ENCODE measurements at regions not wholly inside any gene's neighbourhood (a gene's known extent, or its start where the extent isn't known, plus 50 kb on each side); places are given as distances from the start of the nearest gene placed in this dataset.

DNA sequence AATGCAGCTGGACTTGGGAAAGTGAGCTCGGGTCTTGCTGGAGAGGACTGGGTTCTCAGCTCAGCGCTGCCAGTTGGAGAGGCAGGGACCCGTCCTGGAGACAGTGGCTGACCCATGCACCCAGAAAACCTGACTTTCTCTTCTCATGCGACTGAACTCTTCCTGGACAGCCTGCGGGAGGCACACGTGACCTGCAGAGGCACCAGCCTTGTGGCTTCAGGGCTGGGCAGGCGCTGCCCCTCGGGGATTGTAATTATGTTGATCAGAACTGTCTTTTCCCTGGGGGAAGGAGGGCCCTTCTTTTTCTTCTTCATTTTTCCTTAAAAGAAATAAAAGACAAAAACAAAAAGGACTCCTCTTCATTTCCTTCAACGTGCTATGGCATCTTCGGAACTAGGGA, 198.1 kb downstream of the VAPA start:
- ChIA-PET CTCF (no interaction called here), POLR2A (no interaction called here), RAD21 (ENCODE audit: low non-redundant PET in 1 of 2, low total read pairs in 2 of 2, uncharacterized antibody in 2 of 2, unreplicated experiment in 2 of 2) (no interaction called here)
- Histone ChIP-seq H3K9me2 (ENCODE audit: insufficient read depth) (no peaks in the 10 kb centered on the region), H3K9me3 (ENCODE audit: control insufficient read depth in 1 of 2, insufficient read depth in 1 of 2, low read depth in 1 of 2, low read length in 2 of 2) (no peaks in the 10 kb centered on the region), H4K20me1 (ENCODE audit: insufficient read depth) (no peaks in the 10 kb centered on the region), H3K36me3 (ENCODE audit: control insufficient read depth in 1 of 2, insufficient read depth in 2 of 2, low read length in 2 of 2) (no peaks in the 10 kb centered on the region), H2AFZ (ENCODE audit: low read depth, low read length, poor library complexity, severe bottlenecking) (no peak overlapping the region), H3K9ac (ENCODE audit: low read length) (no peak overlapping the region), H3K79me2 (ENCODE audit: insufficient read depth, low read length) (no peaks in the 10 kb centered on the region), H3K4me3 (replicated peaks in 1 of 2; ENCODE audit: low read depth in 1 of 2, low read length in 2 of 2) (no peak overlapping the region), H3K27me3 (ENCODE audit: insufficient read depth, low read length) (0 out of 2 replicates have a peak, but pooled peaks cover 4% of the 10 kb centered on the region), H3K4me2 (ENCODE audit: low read length) (no peak overlapping the region), H3K27ac (ENCODE audit: low read depth, low read length) (no peak overlapping the region), H3K4me1 (ENCODE audit: control insufficient read depth in 1 of 2, insufficient read depth in 2 of 2, low read length in 2 of 2) (no peaks in the 10 kb centered on the region)
- TF ChIP-seq POLR2AphosphoS5 (IDR thresholded peaks at IDR 0.05; ENCODE audit: low read depth, low read length): no peak
- TF ChIP-seq ZFX (IDR thresholded peaks at IDR 0.05): no peak
- TF ChIP-seq SRF (IDR thresholded peaks at IDR 0.05; ENCODE audit: low read depth): no peak
- no peak for TF ChIP-seq POLR2A (IDR thresholded peaks at IDR 0.05; ENCODE audit: borderline replicate concordance, extremely low read depth, insufficient read depth, insufficient read length)
- TF ChIP-seq JUND (IDR thresholded peaks at IDR 0.05): no peak
- TF ChIP-seq EZH2phosphoT487 (IDR thresholded peaks at IDR 0.05; ENCODE audit: borderline replicate concordance): no peak
- TF ChIP-seq, protein P1, sequence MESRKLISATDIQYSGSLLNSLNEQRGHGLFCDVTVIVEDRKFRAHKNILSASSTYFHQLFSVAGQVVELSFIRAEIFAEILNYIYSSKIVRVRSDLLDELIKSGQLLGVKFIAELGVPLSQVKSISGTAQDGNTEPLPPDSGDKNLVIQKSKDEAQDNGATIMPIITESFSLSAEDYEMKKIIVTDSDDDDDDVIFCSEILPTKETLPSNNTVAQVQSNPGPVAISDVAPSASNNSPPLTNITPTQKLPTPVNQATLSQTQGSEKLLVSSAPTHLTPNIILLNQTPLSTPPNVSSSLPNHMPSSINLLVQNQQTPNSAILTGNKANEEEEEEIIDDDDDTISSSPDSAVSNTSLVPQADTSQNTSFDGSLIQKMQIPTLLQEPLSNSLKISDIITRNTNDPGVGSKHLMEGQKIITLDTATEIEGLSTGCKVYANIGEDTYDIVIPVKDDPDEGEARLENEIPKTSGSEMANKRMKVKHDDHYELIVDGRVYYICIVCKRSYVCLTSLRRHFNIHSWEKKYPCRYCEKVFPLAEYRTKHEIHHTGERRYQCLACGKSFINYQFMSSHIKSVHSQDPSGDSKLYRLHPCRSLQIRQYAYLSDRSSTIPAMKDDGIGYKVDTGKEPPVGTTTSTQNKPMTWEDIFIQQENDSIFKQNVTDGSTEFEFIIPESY (IDR thresholded peaks at IDR 0.05; ENCODE audit: extremely low read depth, insufficient replicate concordance, low read length): no peak
- intact Hi-C loops (cut with micrococcal nuclease): no loop called here
- ATAC-seq (no peak), DNase-seq (ENCODE audit: low read depth, low spot score) (no peak)
- no TSS peak for BruUV-seq (replicated peaks)

DNA sequence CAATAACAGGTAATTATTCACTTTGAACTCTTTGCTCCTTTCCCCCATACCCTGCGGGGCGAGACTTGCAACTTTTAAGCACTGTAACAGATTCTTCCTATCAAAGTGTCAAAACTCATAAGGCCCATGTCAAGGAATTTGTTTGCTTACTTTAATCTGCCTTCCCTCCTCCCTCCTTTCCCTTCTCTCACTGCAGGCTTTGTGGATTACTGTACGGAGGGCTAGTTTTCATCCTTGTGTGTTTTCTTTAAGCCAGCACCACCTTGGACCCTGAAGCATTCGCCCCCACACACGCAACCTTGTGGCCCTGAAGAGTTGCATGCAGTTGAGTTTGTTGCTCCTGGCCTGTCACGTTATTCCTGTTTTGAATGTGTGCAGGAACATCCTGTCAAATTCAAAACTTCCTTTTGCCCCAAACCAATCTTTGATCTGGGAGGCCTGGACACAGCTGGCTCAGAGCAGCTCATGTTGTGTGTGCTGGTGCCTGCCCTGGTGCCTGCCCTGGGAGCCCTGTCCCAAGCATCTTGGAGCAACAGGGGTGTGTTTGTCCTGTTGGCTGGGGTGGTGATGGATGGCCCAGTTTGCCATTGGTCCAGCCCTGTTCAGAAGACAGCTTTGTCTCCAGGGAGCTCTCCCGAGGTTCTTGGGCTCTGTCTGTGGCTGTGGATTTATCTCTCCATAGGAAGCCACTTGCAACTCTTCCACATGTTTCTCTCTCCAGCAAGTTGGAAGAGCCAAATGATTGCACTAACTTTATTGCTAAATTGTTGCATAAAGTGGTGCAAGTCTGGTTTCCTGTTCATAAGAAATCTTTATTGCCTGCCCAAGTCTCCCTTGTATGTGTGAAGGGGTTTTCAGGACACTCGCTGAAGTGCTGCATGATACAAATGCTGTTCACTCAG, 199.6 kb downstream of the VAPA start:
- Histone ChIP-seq H2AFZ (ENCODE audit: low read depth, low read length, poor library complexity, severe bottlenecking) (no peak overlapping the region), H3K9ac (ENCODE audit: low read length) (no peak overlapping the region), H3K9me2 (ENCODE audit: insufficient read depth) (no peaks in the 10 kb centered on the region), H3K4me1 (ENCODE audit: control insufficient read depth in 1 of 2, insufficient read depth in 2 of 2, low read length in 2 of 2) (no peaks in the 10 kb centered on the region), H3K4me2 (ENCODE audit: low read length) (no peak overlapping the region), H3K79me2 (ENCODE audit: insufficient read depth, low read length) (no peaks in the 10 kb centered on the region), H3K36me3 (ENCODE audit: control insufficient read depth in 1 of 2, insufficient read depth in 2 of 2, low read length in 2 of 2) (no peaks in the 10 kb centered on the region), H4K20me1 (ENCODE audit: insufficient read depth) (no peaks in the 10 kb centered on the region), H3K27me3 (ENCODE audit: insufficient read depth, low read length) (peaks cover 8% of the 10 kb centered on the region; the same call in 1 of the 2 replicates), H3K27ac (ENCODE audit: low read depth, low read length) (no peak overlapping the region), H3K9me3 (ENCODE audit: control insufficient read depth in 1 of 2, insufficient read depth in 1 of 2, low read depth in 1 of 2, low read length in 2 of 2) (no peaks in the 10 kb centered on the region), H3K4me3 (replicated peaks in 1 of 2; ENCODE audit: low read depth in 1 of 2, low read length in 2 of 2) (no peak overlapping the region)
- no TSS peak for BruUV-seq (replicated peaks)
- POLR2A ChIA-PET: no interaction called here
- no peak for ATAC-seq
- DNase-seq (ENCODE audit: low read depth, low spot score): no peak
- intact Hi-C loops (cut with micrococcal nuclease): no loop called here
- RAD21 ChIA-PET (ENCODE audit: low non-redundant PET in 1 of 2, low total read pairs in 2 of 2, uncharacterized antibody in 2 of 2, unreplicated experiment in 2 of 2): no interaction called here
- CTCF ChIA-PET: no interaction called here
- TF ChIP-seq YY1 (IDR thresholded peaks at IDR 0.05; ENCODE audit: extremely low read depth, insufficient replicate concordance, low read depth, low read length) (no peak), SP1 (IDR thresholded peaks at IDR 0.05; ENCODE audit: low read depth) (no peak), MAX (IDR thresholded peaks at IDR 0.05) (no peak), ZFX (IDR thresholded peaks at IDR 0.05) (no peak), RAD21 (IDR thresholded peaks at IDR 0.05; ENCODE audit: low read depth) (no peak), CBX3 (IDR thresholded peaks at IDR 0.05; ENCODE audit: low read depth) (no peak), EGR1 (IDR thresholded peaks at IDR 0.05; ENCODE audit: low read depth) (no peak), SRF (IDR thresholded peaks at IDR 0.05; ENCODE audit: low read depth) (no peak), FOSL1 (IDR thresholded peaks at IDR 0.05; ENCODE audit: low read depth) (no peak), ATF3 (IDR thresholded peaks at IDR 0.05) (no peak), ZNF274 (IDR thresholded peaks at IDR 0.05; ENCODE audit: low read depth, low read length) (no peak), ELF1 (IDR thresholded peaks at IDR 0.05; ENCODE audit: borderline replicate concordance, low read depth) (no peak)
- TF ChIP-seq, protein P1 (IDR thresholded peaks at IDR 0.05; ENCODE audit: extremely low read depth, insufficient replicate concordance, low read length): no peak

Data from HCT116 (cell line).